SIG-M5 treated with dmso at 0.1 percent for 504 hours (cell line): ENCODE measurements at regions not wholly inside any gene's neighbourhood (a gene's known extent, or its start where the extent isn't known, plus 50 kb on each side); places are given as distances from the start of the nearest gene placed in this dataset.
"Not testable (repeated sequence)": the region's sequence is repeated elsewhere in the genome, so short reads cannot be mapped to it uniquely, and the experiment has no call there.

ENCODE experiments used
- DNase-seq: peaks from one replicate; lab custom pipeline; 2025; ENCODE audit not compliant: unreplicated experiment; lab: John Stamatoyannopoulos, UW

- no peak for DNase-seq
Observed at GRCh38 chr6:167408235-167408869, 83.5 kb downstream of the TTLL2 start.

- DNase-seq: no peak
Observed at GRCh38 chr6:167409079-167409478, 84.2 kb downstream of the TTLL2 start.

- no peak for DNase-seq
Observed at GRCh38 chr6:167409694-167410093, 84.8 kb downstream of the TTLL2 start.

GRCh38 chr6:167410462-167410861 lies 85.6 kb downstream of the TTLL2 start:
- no peak for DNase-seq

GRCh38 chr6:167412506-167412905 lies 87.6 kb downstream of the TTLL2 start:
- no peak for DNase-seq

- DNase-seq: no peak
Observed at GRCh38 chr6:167415441-167415961, 90.6 kb downstream of the TTLL2 start.

GRCh38 chr6:167416676-167417430 lies 92.0 kb downstream of the TTLL2 start:
- no peak for DNase-seq

GRCh38 chr6:167420177-167420576 lies 95.3 kb downstream of the TTLL2 start:
- DNase-seq: no peak

GRCh38 chr6:167420858-167421766 lies 96.2 kb downstream of the TTLL2 start:
- DNase-seq: no peak

GRCh38 chr6:167421944-167422343 lies 97.1 kb downstream of the TTLL2 start:
- not testable (repeated sequence) for DNase-seq

GRCh38 chr6:167422934-167423333 lies 98.0 kb downstream of the TTLL2 start:
- DNase-seq: no peak

GRCh38 chr6:167424060-167424673 lies 99.3 kb downstream of the TTLL2 start:
- DNase-seq: no peak

- no peak for DNase-seq
Observed at GRCh38 chr6:167424700-167425099, 99.8 kb downstream of the TTLL2 start.

GRCh38 chr6:167426084-167426483 lies 101.2 kb downstream of the TTLL2 start:
- DNase-seq: no peak

GRCh38 chr6:167426651-167427050 lies 101.8 kb downstream of the TTLL2 start:
- DNase-seq: no peak

GRCh38 chr6:167428664-167429333 lies 103.9 kb downstream of the TTLL2 start:
- no peak for DNase-seq

GRCh38 chr6:167429353-167429752 lies 104.5 kb downstream of the TTLL2 start:
- DNase-seq: no peak

- no peak for DNase-seq
Observed at GRCh38 chr6:167435209-167435728, 110.4 kb downstream of the TTLL2 start.

- no peak for DNase-seq
Observed at GRCh38 chr6:167437888-167438484, 113.1 kb downstream of the TTLL2 start.

- no peak for DNase-seq
Observed at GRCh38 chr6:167441715-167442206, 116.9 kb downstream of the TTLL2 start.
